H9 (cell line): ENCODE measurements at regions not wholly inside any gene's neighbourhood (a gene's known extent, or its start where the extent isn't known, plus 50 kb on each side); places are given as distances from the start of the nearest gene placed in this dataset.

ENCODE experiments used
- DNase-seq: peaks from one replicate; pipeline ENCODE4 v3.0.0-alpha.2; 2017
- H2AFZ ChIP-seq: one replicate; pipeline ENCODE4 v1.6.1; 2013; ENCODE audit warnings: mild to moderate bottlenecking, low read length, control low read depth, moderate library complexity
- H2AK5ac ChIP-seq: 2 replicates; pipeline ENCODE4 v1.6.1; 2013; ENCODE audit warnings: low read length, control low read depth, mixed read lengths; ENCODE audit not compliant: insufficient read length
- H2BK120ac ChIP-seq: one replicate; pipeline ENCODE4 v1.6.1; 2013; ENCODE audit warnings: low read depth, mild to moderate bottlenecking, low read length, control low read depth, inconsistent platforms; ENCODE audit not compliant: poor library complexity, severe bottlenecking
- H2BK12ac ChIP-seq: 2 replicates; pipeline ENCODE4 v1.6.1; 2013; ENCODE audit warnings: low read length, control low read depth, mixed read lengths, low read depth; ENCODE audit not compliant: insufficient read length
- H2BK15ac ChIP-seq: 2 replicates; pipeline ENCODE4 v1.6.1; 2013; ENCODE audit warnings: low read depth, low read length, control low read depth
- H2BK20ac ChIP-seq: one replicate; pipeline ENCODE4 v1.6.1; 2013; ENCODE audit warnings: low read depth, mild to moderate bottlenecking, low read length, control low read depth, inconsistent platforms; ENCODE audit not compliant: poor library complexity, severe bottlenecking
- H2BK5ac ChIP-seq: 2 replicates; pipeline ENCODE4 v1.6.1; 2013; ENCODE audit warnings: low read length, control low read depth, mixed read lengths; ENCODE audit not compliant: insufficient read length
- H3K14ac ChIP-seq: 2 replicates; pipeline ENCODE4 v1.6.1; 2013; ENCODE audit warnings: low read length, control low read depth; ENCODE audit not compliant: insufficient read depth
- H3K18ac ChIP-seq: 2 replicates; pipeline ENCODE4 v1.6.1; 2013; ENCODE audit warnings: low read depth, mild to moderate bottlenecking, mixed read lengths, low read length, control low read depth; ENCODE audit not compliant: insufficient read length
- H3K23ac ChIP-seq: 2 replicates; pipeline ENCODE4 v1.6.1; 2013; ENCODE audit warnings: low read length, control low read depth, mixed read lengths, low read depth; ENCODE audit not compliant: insufficient read length
- H3K23me2 ChIP-seq: 2 replicates; pipeline ENCODE4 v1.6.1; 2013; ENCODE audit warnings: low read depth, mild to moderate bottlenecking, mixed read lengths, low read length, control low read depth; ENCODE audit not compliant: insufficient read length, poor library complexity, severe bottlenecking
- H3K27ac ChIP-seq: 2 replicates; pipeline ENCODE4 v1.5.1; 2013; ENCODE audit warnings: low read length, control low read depth, mixed read lengths, low read depth; ENCODE audit not compliant: insufficient read length
- H3K27me3 ChIP-seq: 2 replicates; pipeline ENCODE4 v1.6.1; 2013; ENCODE audit warnings: low read length, control low read depth, inconsistent platforms; ENCODE audit not compliant: insufficient read depth
- H3K4ac ChIP-seq: 2 replicates; pipeline ENCODE4 v1.6.1; 2013; ENCODE audit warnings: low read depth, mild to moderate bottlenecking, control low read depth, inconsistent platforms, low read length, moderate library complexity
- H3K4me1 ChIP-seq: 2 replicates; pipeline ENCODE4 v1.6.1; 2013; ENCODE audit warnings: low read length, control low read depth, inconsistent platforms; ENCODE audit not compliant: insufficient read depth
- H3K4me2 ChIP-seq: 2 replicates; pipeline ENCODE4 v1.6.1; 2013; ENCODE audit warnings: low read length, control low read depth, mixed read lengths; ENCODE audit not compliant: insufficient read length, insufficient read depth
- H3K56ac ChIP-seq: 2 replicates; pipeline ENCODE4 v1.6.1; 2013; ENCODE audit warnings: low read depth, mild to moderate bottlenecking, mixed read lengths, low read length, control low read depth; ENCODE audit not compliant: insufficient read length
- H3K79me1 ChIP-seq: 2 replicates; pipeline ENCODE4 v1.6.1; 2013; ENCODE audit warnings: low read depth, mild to moderate bottlenecking, moderate library complexity, low read length, control low read depth, inconsistent platforms; ENCODE audit not compliant: insufficient read depth, poor library complexity, severe bottlenecking
- H3K79me2 ChIP-seq: 2 replicates; pipeline ENCODE4 v1.6.1; 2013; ENCODE audit warnings: low read length, control low read depth, inconsistent platforms; ENCODE audit not compliant: insufficient read depth
- H3K9ac ChIP-seq: 2 replicates; pipeline ENCODE4 v1.6.1; 2013; ENCODE audit warnings: low read length, control low read depth, mixed read lengths; ENCODE audit not compliant: insufficient read length; ENCODE audit errors: extremely low read depth
- H3K9me3 ChIP-seq: one replicate; pipeline ENCODE4 v1.6.1; 2013; ENCODE audit warnings: low read depth, low read length, inconsistent platforms; ENCODE audit not compliant: control insufficient read depth
- H3T11ph ChIP-seq: one replicate; pipeline ENCODE4 v1.6.1; 2013; ENCODE audit warnings: mild to moderate bottlenecking, low read length, control low read depth, inconsistent platforms
- H4K20me1 ChIP-seq: one replicate; pipeline ENCODE4 v1.6.1; 2013; ENCODE audit not compliant: control insufficient read depth, insufficient read length, insufficient read depth
- H4K5ac ChIP-seq: 2 replicates; pipeline ENCODE4 v1.6.1; 2013; ENCODE audit warnings: low read depth, mild to moderate bottlenecking, mixed read lengths, low read length, control low read depth; ENCODE audit not compliant: insufficient read length
- H4K8ac ChIP-seq: replicated peaks from 2 replicates; pipeline ENCODE4 v1.6.1; 2013; ENCODE audit warnings: low read length, control low read depth, mixed read lengths, low read depth; ENCODE audit not compliant: insufficient read length
- H4K91ac ChIP-seq: 2 replicates; pipeline ENCODE4 v1.6.1; 2013; ENCODE audit warnings: low read depth, mild to moderate bottlenecking, moderate library complexity, mixed read lengths, low read length, control low read depth; ENCODE audit not compliant: insufficient read length
- H3K27ac Mint-ChIP-seq, 3 experiments: 2 replicates in 2 of 3; 3 replicates in 1 of 3; pipeline ENCODE4 v1.8.0; 2020 to 2021; ENCODE audit warnings: mixed read lengths in 3 of 3, mild to moderate bottlenecking in 1 of 3, moderate library complexity in 1 of 3
- H3K27me3 Mint-ChIP-seq: 2 replicates; pipeline ENCODE4 v1.8.0; 2021; ENCODE audit warnings: low read depth, mild to moderate bottlenecking, moderate library complexity, mixed read lengths
- H3K36me3 Mint-ChIP-seq, 3 experiments: 2 replicates in 2 of 3; 3 replicates in 1 of 3; pipeline ENCODE4 v1.8.0; 2020 to 2021; ENCODE audit warnings: low read depth in 3 of 3, mixed read lengths in 3 of 3; ENCODE audit not compliant: insufficient read depth in 1 of 3
- H3K4me1 Mint-ChIP-seq, 2 experiments: 2 replicates each; pipeline ENCODE4 v1.8.0; 2020; ENCODE audit warnings: mixed read lengths in 2 of 2
- H3K4me3 Mint-ChIP-seq, 2 experiments: 2 replicates in 1 of 2; 3 replicates in 1 of 2; pipeline ENCODE4 v1.8.0; 2020 to 2021; ENCODE audit warnings: mild to moderate bottlenecking in 2 of 2, mixed read lengths in 2 of 2, moderate library complexity in 1 of 2
- H3K9me3 Mint-ChIP-seq, 2 experiments: 2 replicates in 1 of 2; 3 replicates in 1 of 2; pipeline ENCODE4 v1.8.0; 2020; ENCODE audit warnings: mild to moderate bottlenecking in 2 of 2, mixed read lengths in 2 of 2, moderate library complexity in 1 of 2
- CTCF ChIP-seq: fragments of 200-600 bp; sonication (generic); conservative IDR thresholded peaks from 3 replicates; pipeline ENCODE4 v1.8.0; 2021; ENCODE audit warnings: antibody characterized with exemption, mild to moderate bottlenecking
- WGBS: extraction: QIAGEN DNeasy Blood & Tissue Kit; methylation state at CpG from one replicate; pipeline ENCODE4 v1.1.7; 2013; ENCODE audit warnings: missing lambda C conversion rate, low lambda C conversion rate, mixed read lengths; ENCODE audit not compliant: insufficient read length; ENCODE audit errors: extremely low coverage; 5-methylcytosine and 5-hydroxymethylcytosine counted together

GRCh38 chr9:78585909-78586308, 289.0 kb downstream of the PSAT1 start:
- Histone ChIP-seq H2AFZ (no peak overlapping the region), H2BK15ac (no peak overlapping the region), H2BK5ac (no peak overlapping the region), H3K79me2 (no peaks in the 10 kb centered on the region), H2BK12ac (no peak overlapping the region), H3K4ac (no peak overlapping the region), H2BK20ac (no peak overlapping the region), H3K18ac (no peak overlapping the region), H3K79me1 (no peaks in the 10 kb centered on the region), H3K23ac (no peak overlapping the region), H3K4me2 (no peak overlapping the region), H3K27me3 (no peaks in the 10 kb centered on the region), H3K56ac (no peak overlapping the region), H4K20me1 (no peaks in the 10 kb centered on the region), H2BK120ac (no peak overlapping the region), H4K8ac (no peak overlapping the region), H2AK5ac (no peak overlapping the region), H3K27ac (no peak overlapping the region), H3K9me3 (no peaks in the 10 kb centered on the region), H4K5ac (no peak overlapping the region), H3K23me2 (no peaks in the 10 kb centered on the region), H3T11ph (no peak overlapping the region), H3K4me1 (no peaks in the 10 kb centered on the region), H4K91ac (no peak overlapping the region), H3K14ac (no peak overlapping the region), H3K9ac (no peak overlapping the region)
- H3K9me3 Mint-ChIP-seq = peaks cover 0 to 2% of the 10 kb centered on the region in 2 experiments; a peak in 1 of 5 replicates
- H3K27me3 Mint-ChIP-seq = no peaks in the 10 kb centered on the region
- peaks cover 0 to 5% (median 0%) of the 10 kb centered on the region in 3 experiments; a peak in 1 of 7 replicates for H3K36me3 Mint-ChIP-seq
- H3K4me1 Mint-ChIP-seq = no peaks in the 10 kb centered on the region
- H3K27ac Mint-ChIP-seq = no peak overlapping the region
- H3K4me3 Mint-ChIP-seq = no peak overlapping the region
- DNase-seq = no peak
- TF ChIP-seq CTCF = no peak
- WGBS = no CpG with 5 or more reads among the region's 1 CpG
